ENCODE measurements at regions not wholly inside any gene's neighbourhood (a gene's known extent, or its start where the extent isn't known, plus 50 kb on each side); places are given as distances from the start of the nearest gene placed in this dataset.

- no peaks in the 10 kb centered on the region for H3K9me2 ChIP-seq (ENCODE audit: insufficient read depth)
- no peaks in the 10 kb centered on the region for H3K79me2 ChIP-seq (ENCODE audit: low read depth)
- H3K9me3 ChIP-seq (ENCODE audit: insufficient read depth, low read depth), result no peaks in the 10 kb centered on the region
- no peaks in the 10 kb centered on the region for H3K36me3 ChIP-seq (ENCODE audit: low read depth)
- CTCF ChIA-PET, result no interaction called here
- TF ChIP-seq EZH2 (IDR thresholded peaks at IDR 0.05; ENCODE audit: low read depth), result no peak
- TF ChIP-seq, protein P1, sequence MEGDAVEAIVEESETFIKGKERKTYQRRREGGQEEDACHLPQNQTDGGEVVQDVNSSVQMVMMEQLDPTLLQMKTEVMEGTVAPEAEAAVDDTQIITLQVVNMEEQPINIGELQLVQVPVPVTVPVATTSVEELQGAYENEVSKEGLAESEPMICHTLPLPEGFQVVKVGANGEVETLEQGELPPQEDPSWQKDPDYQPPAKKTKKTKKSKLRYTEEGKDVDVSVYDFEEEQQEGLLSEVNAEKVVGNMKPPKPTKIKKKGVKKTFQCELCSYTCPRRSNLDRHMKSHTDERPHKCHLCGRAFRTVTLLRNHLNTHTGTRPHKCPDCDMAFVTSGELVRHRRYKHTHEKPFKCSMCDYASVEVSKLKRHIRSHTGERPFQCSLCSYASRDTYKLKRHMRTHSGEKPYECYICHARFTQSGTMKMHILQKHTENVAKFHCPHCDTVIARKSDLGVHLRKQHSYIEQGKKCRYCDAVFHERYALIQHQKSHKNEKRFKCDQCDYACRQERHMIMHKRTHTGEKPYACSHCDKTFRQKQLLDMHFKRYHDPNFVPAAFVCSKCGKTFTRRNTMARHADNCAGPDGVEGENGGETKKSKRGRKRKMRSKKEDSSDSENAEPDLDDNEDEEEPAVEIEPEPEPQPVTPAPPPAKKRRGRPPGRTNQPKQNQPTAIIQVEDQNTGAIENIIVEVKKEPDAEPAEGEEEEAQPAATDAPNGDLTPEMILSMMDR (conservative IDR thresholded peaks at IDR 0.05), result no peak
- POLR2A ChIA-PET (ENCODE audit: unreplicated experiment), result interaction anchor here (0.6 kb wide), 1 partner anchor 75 kb away, joined by 4 read pairs; no protein-coding TSS in a partner anchor
- no peaks in the 10 kb centered on the region; the same call in 1 of the 2 replicates for H3F3A ChIP-seq (ENCODE audit: insufficient read depth, low read depth)
- no peaks in the 10 kb centered on the region for H3K27me3 ChIP-seq (ENCODE audit: insufficient read depth, low read depth)
- DNase-seq, result peak in 1 of 2 experiments; percentile 26
- peaks cover 31% of the 10 kb centered on the region for H3K4me1 ChIP-seq (replicated peaks; ENCODE audit: insufficient read depth)
- intact Hi-C loops (cut with micrococcal nuclease; ENCODE audit: unreplicated experiment), result loop anchor here (5.0 kb wide), 2 partner anchors 91 to 354 kb away; partner anchors contain the start of gene SKIDA1
- H4K20me1 ChIP-seq (ENCODE audit: insufficient read depth), result no peaks in the 10 kb centered on the region
- peak overlapping the region; percentile 94; the same call in 1 of the 2 replicates for H3K27ac ChIP-seq
- peak overlapping the region; percentile 73 for H2AFZ ChIP-seq
- BruUV-seq (replicated peaks), result TSS peak; percentile 24
- peak overlapping the region; percentile 80 for H3K4me2 ChIP-seq
- H3K4me3 ChIP-seq, result peak overlapping the region; percentile 81
Measured at GRCh38 chr10:21172930-21173801, 276.1 kb upstream of the NEBL start.

- Histone ChIP-seq H3K9me3 (ENCODE audit: insufficient read depth, low read depth) (no peaks in the 10 kb centered on the region), H3K9me2 (ENCODE audit: insufficient read depth) (no peaks in the 10 kb centered on the region), H3K27ac (no peak overlapping the region), H3K36me3 (ENCODE audit: low read depth) (no peaks in the 10 kb centered on the region), H3K27me3 (ENCODE audit: insufficient read depth, low read depth) (no peaks in the 10 kb centered on the region), H2AFZ (peak overlapping the region; percentile 73; the same call in 1 of the 2 replicates), H3K4me2 (peak overlapping the region; percentile 80), H3K4me3 (peak overlapping the region; percentile 81), H3F3A (ENCODE audit: insufficient read depth, low read depth) (no peaks in the 10 kb centered on the region; the same call in 1 of the 2 replicates), H3K4me1 (replicated peaks; ENCODE audit: insufficient read depth) (peaks cover 31% of the 10 kb centered on the region), H4K20me1 (ENCODE audit: insufficient read depth) (no peaks in the 10 kb centered on the region), H3K79me2 (ENCODE audit: low read depth) (no peaks in the 10 kb centered on the region)
- no peak for DNase-seq
- CTCF ChIA-PET, result no interaction called here
- no TSS peak for BruUV-seq (replicated peaks)
- intact Hi-C loops (cut with micrococcal nuclease; ENCODE audit: unreplicated experiment), result loop anchor here (5.0 kb wide), 2 partner anchors 90 to 355 kb away; partner anchors contain the start of gene SKIDA1
- TF ChIP-seq, protein P1 (conservative IDR thresholded peaks at IDR 0.05), result no peak
- no peak for TF ChIP-seq EZH2 (IDR thresholded peaks at IDR 0.05; ENCODE audit: low read depth)
- POLR2A ChIA-PET (ENCODE audit: unreplicated experiment), result interaction anchor here (0.6 kb wide), 1 partner anchor 75 kb away, joined by 4 read pairs; no protein-coding TSS in a partner anchor
Measured at GRCh38 chr10:21172542-21172929, 275.4 kb upstream of the NEBL start.

DNA sequence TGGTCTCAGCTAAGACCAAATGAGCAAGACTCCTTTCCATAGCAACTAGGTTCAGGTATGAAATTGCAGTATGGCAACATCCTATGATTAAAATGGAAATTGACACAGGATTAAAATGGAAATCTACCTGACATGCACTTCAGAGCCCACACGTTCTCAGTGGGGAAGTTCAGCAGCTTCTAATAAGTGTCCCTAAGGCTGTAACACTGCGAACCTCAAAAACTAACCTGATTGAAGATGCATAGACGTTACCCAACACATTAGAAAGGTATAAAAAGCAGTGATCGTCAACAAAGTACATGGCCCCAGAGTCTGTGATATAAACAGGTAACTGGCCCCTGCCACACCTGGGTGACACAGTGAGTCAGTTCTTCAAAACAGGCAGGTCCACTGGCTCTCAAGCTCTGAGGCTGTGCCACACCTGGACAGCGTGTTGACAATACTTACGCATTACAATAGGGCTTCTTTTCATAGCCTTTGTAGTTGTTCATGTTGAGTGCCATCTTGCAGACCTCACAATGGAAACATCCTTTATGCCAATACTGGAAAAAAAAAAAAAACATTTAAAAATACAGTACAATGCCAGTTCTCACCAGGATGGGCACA is 274.9 kb upstream of the NEBL start:
- TF ChIP-seq EZH2 (IDR thresholded peaks at IDR 0.05; ENCODE audit: low read depth), result no peak
- TF ChIP-seq, protein P1 (conservative IDR thresholded peaks at IDR 0.05), result no peak
- no peak for DNase-seq
- Histone ChIP-seq H3K9me3 (ENCODE audit: insufficient read depth, low read depth) (no peaks in the 10 kb centered on the region), H3K4me2 (peak overlapping the region; percentile 80), H2AFZ (no peak overlapping the region), H3K79me2 (ENCODE audit: low read depth) (no peaks in the 10 kb centered on the region), H3K36me3 (ENCODE audit: low read depth) (no peaks in the 10 kb centered on the region), H4K20me1 (ENCODE audit: insufficient read depth) (no peaks in the 10 kb centered on the region), H3F3A (ENCODE audit: insufficient read depth, low read depth) (no peaks in the 10 kb centered on the region; the same call in 1 of the 2 replicates), H3K27me3 (ENCODE audit: insufficient read depth, low read depth) (no peaks in the 10 kb centered on the region), H3K4me1 (replicated peaks; ENCODE audit: insufficient read depth) (peaks cover 31% of the 10 kb centered on the region), H3K27ac (no peak overlapping the region), H3K9me2 (ENCODE audit: insufficient read depth) (no peaks in the 10 kb centered on the region), H3K4me3 (peak overlapping the region; percentile 81; the same call in 1 of the 2 replicates)
- no TSS peak for BruUV-seq (replicated peaks)
- intact Hi-C loops (cut with micrococcal nuclease; ENCODE audit: unreplicated experiment), result loop anchor here (5.0 kb wide), 2 partner anchors 90 to 355 kb away; partner anchors contain the start of gene SKIDA1
- ChIA-PET CTCF (interaction anchor here (0.7 kb wide), 1 partner anchor 8 kb away, joined by 3 read pairs; no protein-coding TSS in a partner anchor), POLR2A (ENCODE audit: unreplicated experiment) (no interaction called here)
